ENCODE measurements at regions not wholly inside any gene's neighbourhood (a gene's known extent, or its start where the extent isn't known, plus 50 kb on each side); places are given as distances from the start of the nearest gene placed in this dataset.

DNA sequence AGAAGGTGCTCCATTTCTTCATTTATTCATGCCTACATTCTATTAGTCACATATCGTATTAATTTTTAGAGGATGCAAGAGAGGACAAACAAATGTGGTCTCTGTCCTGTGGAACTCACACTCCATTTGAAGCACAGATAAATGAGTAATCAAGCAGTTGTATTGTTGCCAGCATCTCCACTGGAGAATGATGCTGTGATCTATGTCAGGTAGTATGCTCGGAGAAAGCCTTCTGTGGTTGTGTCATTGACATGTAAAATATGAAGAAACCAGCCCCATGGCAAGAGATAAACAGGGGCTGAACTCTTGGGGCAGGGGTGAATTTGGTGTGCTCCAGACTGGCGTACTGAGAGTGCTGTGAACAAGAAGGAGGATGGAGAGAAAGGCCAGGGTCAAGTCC is 101.2 kb downstream of the FASLG start:
- Histone ChIP-seq H3K9ac (ENCODE audit: low read length) (no peak overlapping the region), H3K9me2 (ENCODE audit: insufficient read depth, low read length) (no peaks in the 10 kb centered on the region), H3K4me2 (ENCODE audit: low read length) (no peak overlapping the region), H3K27me3 (ENCODE audit: insufficient read depth, low read depth, low read length) (no peaks in the 10 kb centered on the region), H3K27ac (ENCODE audit: low read length) (no peak overlapping the region), H3K9me3 (ENCODE audit: low read length) (no peaks in the 10 kb centered on the region), H2AFZ (ENCODE audit: low read depth, low read length) (no peak overlapping the region), H4K20me1 (ENCODE audit: insufficient read depth) (no peaks in the 10 kb centered on the region), H3K4me3 (ENCODE audit: low read length) (no peak overlapping the region), H3K36me3 (ENCODE audit: insufficient read depth, low read length) (no peaks in the 10 kb centered on the region), H3F3A (ENCODE audit: insufficient read depth, low read length, poor library complexity, severe bottlenecking) (no peaks in the 10 kb centered on the region), H3K79me2 (replicated peaks; ENCODE audit: insufficient read depth, low read length) (no peaks in the 10 kb centered on the region)
- TF ChIP-seq MXI1 (conservative IDR thresholded peaks at IDR 0.05; ENCODE audit: poor library complexity, severe bottlenecking), result no peak
- TF ChIP-seq, protein P1, sequence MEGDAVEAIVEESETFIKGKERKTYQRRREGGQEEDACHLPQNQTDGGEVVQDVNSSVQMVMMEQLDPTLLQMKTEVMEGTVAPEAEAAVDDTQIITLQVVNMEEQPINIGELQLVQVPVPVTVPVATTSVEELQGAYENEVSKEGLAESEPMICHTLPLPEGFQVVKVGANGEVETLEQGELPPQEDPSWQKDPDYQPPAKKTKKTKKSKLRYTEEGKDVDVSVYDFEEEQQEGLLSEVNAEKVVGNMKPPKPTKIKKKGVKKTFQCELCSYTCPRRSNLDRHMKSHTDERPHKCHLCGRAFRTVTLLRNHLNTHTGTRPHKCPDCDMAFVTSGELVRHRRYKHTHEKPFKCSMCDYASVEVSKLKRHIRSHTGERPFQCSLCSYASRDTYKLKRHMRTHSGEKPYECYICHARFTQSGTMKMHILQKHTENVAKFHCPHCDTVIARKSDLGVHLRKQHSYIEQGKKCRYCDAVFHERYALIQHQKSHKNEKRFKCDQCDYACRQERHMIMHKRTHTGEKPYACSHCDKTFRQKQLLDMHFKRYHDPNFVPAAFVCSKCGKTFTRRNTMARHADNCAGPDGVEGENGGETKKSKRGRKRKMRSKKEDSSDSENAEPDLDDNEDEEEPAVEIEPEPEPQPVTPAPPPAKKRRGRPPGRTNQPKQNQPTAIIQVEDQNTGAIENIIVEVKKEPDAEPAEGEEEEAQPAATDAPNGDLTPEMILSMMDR (IDR thresholded peaks at IDR 0.05; ENCODE audit: poor library complexity, severe bottlenecking), result no peak
- TF ChIP-seq, protein P2, sequence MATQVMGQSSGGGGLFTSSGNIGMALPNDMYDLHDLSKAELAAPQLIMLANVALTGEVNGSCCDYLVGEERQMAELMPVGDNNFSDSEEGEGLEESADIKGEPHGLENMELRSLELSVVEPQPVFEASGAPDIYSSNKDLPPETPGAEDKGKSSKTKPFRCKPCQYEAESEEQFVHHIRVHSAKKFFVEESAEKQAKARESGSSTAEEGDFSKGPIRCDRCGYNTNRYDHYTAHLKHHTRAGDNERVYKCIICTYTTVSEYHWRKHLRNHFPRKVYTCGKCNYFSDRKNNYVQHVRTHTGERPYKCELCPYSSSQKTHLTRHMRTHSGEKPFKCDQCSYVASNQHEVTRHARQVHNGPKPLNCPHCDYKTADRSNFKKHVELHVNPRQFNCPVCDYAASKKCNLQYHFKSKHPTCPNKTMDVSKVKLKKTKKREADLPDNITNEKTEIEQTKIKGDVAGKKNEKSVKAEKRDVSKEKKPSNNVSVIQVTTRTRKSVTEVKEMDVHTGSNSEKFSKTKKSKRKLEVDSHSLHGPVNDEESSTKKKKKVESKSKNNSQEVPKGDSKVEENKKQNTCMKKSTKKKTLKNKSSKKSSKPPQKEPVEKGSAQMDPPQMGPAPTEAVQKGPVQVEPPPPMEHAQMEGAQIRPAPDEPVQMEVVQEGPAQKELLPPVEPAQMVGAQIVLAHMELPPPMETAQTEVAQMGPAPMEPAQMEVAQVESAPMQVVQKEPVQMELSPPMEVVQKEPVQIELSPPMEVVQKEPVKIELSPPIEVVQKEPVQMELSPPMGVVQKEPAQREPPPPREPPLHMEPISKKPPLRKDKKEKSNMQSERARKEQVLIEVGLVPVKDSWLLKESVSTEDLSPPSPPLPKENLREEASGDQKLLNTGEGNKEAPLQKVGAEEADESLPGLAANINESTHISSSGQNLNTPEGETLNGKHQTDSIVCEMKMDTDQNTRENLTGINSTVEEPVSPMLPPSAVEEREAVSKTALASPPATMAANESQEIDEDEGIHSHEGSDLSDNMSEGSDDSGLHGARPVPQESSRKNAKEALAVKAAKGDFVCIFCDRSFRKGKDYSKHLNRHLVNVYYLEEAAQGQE (IDR thresholded peaks at IDR 0.05; ENCODE audit: borderline replicate concordance), result no peak
- TF ChIP-seq RAD21 (conservative IDR thresholded peaks at IDR 0.05), result no peak
- no peak for TF ChIP-seq SMC3 (conservative IDR thresholded peaks at IDR 0.05; ENCODE audit: poor library complexity)
- no peak for TF ChIP-seq TAF1 (IDR thresholded peaks at IDR 0.05; ENCODE audit: low read depth)
- TF ChIP-seq POLR2AphosphoS5 (IDR thresholded peaks at IDR 0.05), result no peak
- TF ChIP-seq EZH2 (IDR thresholded peaks at IDR 0.05; ENCODE audit: borderline replicate concordance, insufficient read depth, low read length, poor library complexity, severe bottlenecking), result no peak

DNA sequence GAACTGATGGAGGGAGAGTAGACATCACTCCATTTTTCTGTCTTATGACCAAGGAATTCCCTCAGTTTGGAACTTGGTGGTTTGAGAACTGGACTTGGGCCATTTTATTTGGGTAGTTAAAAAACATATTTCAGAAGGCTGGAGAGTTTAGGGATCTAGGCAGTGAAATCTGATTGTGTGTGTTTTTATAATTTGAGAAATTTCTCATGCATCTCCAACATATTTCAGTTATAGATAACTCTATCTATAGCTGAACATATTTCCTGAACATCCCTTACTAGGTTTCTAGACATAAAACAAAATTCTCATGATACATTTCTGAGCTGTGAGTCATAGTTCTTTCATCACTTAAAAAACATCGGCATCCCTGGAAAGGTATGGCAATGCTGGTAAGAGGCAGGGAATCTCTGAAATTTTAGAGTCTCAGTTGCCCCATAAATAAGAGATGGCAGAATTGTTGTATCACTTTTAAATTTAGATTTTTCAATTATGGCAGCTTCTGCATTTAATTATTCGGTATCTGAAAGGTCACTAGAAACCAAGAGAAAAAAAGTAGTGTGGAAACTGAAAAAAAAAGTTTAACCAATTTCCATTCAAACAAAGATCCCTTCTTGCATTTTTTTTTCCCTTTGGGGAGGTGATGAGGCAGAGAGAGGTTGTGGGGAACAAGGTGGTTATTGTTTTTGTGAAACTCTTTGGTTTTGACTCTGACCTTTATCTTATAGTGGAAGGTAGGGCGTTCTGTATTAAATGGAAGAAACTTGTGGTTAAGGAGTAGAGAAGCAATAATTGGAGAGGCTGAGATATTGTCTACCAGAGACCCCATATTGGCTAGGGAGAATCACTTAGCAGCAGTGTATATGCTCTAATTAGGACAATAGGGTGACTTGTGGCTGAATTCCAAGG is 102.9 kb downstream of the FASLG start:
- Histone ChIP-seq H2AFZ (ENCODE audit: low read depth, low read length) (no peak overlapping the region), H3K36me3 (ENCODE audit: insufficient read depth, low read length) (no peaks in the 10 kb centered on the region), H3K4me2 (ENCODE audit: low read length) (no peak overlapping the region), H3K79me2 (replicated peaks; ENCODE audit: insufficient read depth, low read length) (no peaks in the 10 kb centered on the region), H3K9me2 (ENCODE audit: insufficient read depth, low read length) (no peaks in the 10 kb centered on the region), H3K9me3 (ENCODE audit: low read length) (no peaks in the 10 kb centered on the region), H3K27ac (ENCODE audit: low read length) (no peak overlapping the region), H4K20me1 (ENCODE audit: insufficient read depth) (no peaks in the 10 kb centered on the region), H3K9ac (ENCODE audit: low read length) (no peak overlapping the region), H3K27me3 (ENCODE audit: insufficient read depth, low read depth, low read length) (no peaks in the 10 kb centered on the region), H3K4me3 (ENCODE audit: low read length) (no peak overlapping the region), H3F3A (ENCODE audit: insufficient read depth, low read length, poor library complexity, severe bottlenecking) (no peaks in the 10 kb centered on the region)
- TF ChIP-seq POLR2AphosphoS5 (IDR thresholded peaks at IDR 0.05) (no peak), EZH2 (IDR thresholded peaks at IDR 0.05; ENCODE audit: borderline replicate concordance, insufficient read depth, low read length, poor library complexity, severe bottlenecking) (no peak), EP300 (conservative IDR thresholded peaks at IDR 0.05; ENCODE audit: poor library complexity, severe bottlenecking) (no peak), TAF1 (IDR thresholded peaks at IDR 0.05; ENCODE audit: low read depth) (no peak), SMC3 (conservative IDR thresholded peaks at IDR 0.05; ENCODE audit: poor library complexity) (no peak), RAD21 (conservative IDR thresholded peaks at IDR 0.05) (no peak), MXI1 (conservative IDR thresholded peaks at IDR 0.05; ENCODE audit: poor library complexity, severe bottlenecking) (no peak)
- TF ChIP-seq, protein P2 (IDR thresholded peaks at IDR 0.05; ENCODE audit: borderline replicate concordance), result no peak
- TF ChIP-seq, protein P1 (IDR thresholded peaks at IDR 0.05; ENCODE audit: poor library complexity, severe bottlenecking), result no peak

Measured in neural cell (in vitro differentiated cells).